ENCODE measurements at regions not wholly inside any gene's neighbourhood (a gene's known extent, or its start where the extent isn't known, plus 50 kb on each side); places are given as distances from the start of the nearest gene placed in this dataset.

GRCh38 chr13:73281746-73282145 lies 222.9 kb downstream of the KLF5 start:
- no peak overlapping the region for H3K4me3 ChIP-seq
- no peaks in the 10 kb centered on the region for H3K36me3 ChIP-seq (replicated peaks in 1 of 2)
- 56 to 74% (median 61%) methylated on average over 2 of the region's 2 CpGs for WGBS, 4 donors
- no peak for DNase-seq
- H3K27ac ChIP-seq = no peak overlapping the region
- no peaks in the 10 kb centered on the region for H3K9me3 ChIP-seq (replicated peaks in 1 of 3)
- no peaks in the 10 kb centered on the region for H3K27me3 ChIP-seq
- TF ChIP-seq POLR2A (IDR thresholded peaks at IDR 0.05) (no peak), CTCF (IDR thresholded peaks at IDR 0.05) (no peak)
- H3K4me1 ChIP-seq (replicated peaks in 1 of 2) = no peaks in the 10 kb centered on the region
- intact Hi-C loops (cut with DNase I) = no loop called here

GRCh38 chr13:73278186-73278585 lies 219.4 kb downstream of the KLF5 start:
- TF ChIP-seq CTCF (IDR thresholded peaks at IDR 0.05) (no peak), POLR2A (IDR thresholded peaks at IDR 0.05) (no peak)
- WGBS, 4 donors = 83 to 97% (median 90%) methylated on average over 1 of the region's 1 CpG
- Histone ChIP-seq H3K9me3 (replicated peaks in 1 of 3) (no peaks in the 10 kb centered on the region), H3K27me3 (no peaks in the 10 kb centered on the region), H3K27ac (no peak overlapping the region), H3K36me3 (replicated peaks in 1 of 2) (no peaks in the 10 kb centered on the region), H3K4me1 (replicated peaks in 1 of 2) (no peaks in the 10 kb centered on the region), H3K4me3 (no peak overlapping the region)
- no peak for DNase-seq
- intact Hi-C loops (cut with DNase I) = no loop called here

- H3K27ac ChIP-seq = no peak overlapping the region
- no peaks in the 10 kb centered on the region for H3K9me3 ChIP-seq (replicated peaks in 1 of 3)
- intact Hi-C loops (cut with DNase I) = no loop called here
- H3K4me3 ChIP-seq = no peak overlapping the region
- no peak for DNase-seq
- 80 to 90% (median 83%) methylated on average over 3 of the region's 3 CpGs for WGBS, 4 donors
- no peak for TF ChIP-seq CTCF (IDR thresholded peaks at IDR 0.05)
- H3K27me3 ChIP-seq = no peaks in the 10 kb centered on the region
- H3K36me3 ChIP-seq (replicated peaks in 1 of 2) = no peaks in the 10 kb centered on the region
- no peaks in the 10 kb centered on the region for H3K4me1 ChIP-seq (replicated peaks in 1 of 2)
These were observed 216.4 kb downstream of the KLF5 start for GRCh38 chr13:73275163-73275562.

GRCh38 chr13:73274147-73274546 lies 215.3 kb downstream of the KLF5 start:
- H3K4me1 ChIP-seq (replicated peaks in 1 of 2) = no peaks in the 10 kb centered on the region
- H3K9me3 ChIP-seq (replicated peaks in 1 of 3) = no peaks in the 10 kb centered on the region
- no peak for DNase-seq
- no peak overlapping the region for H3K27ac ChIP-seq
- TF ChIP-seq CTCF (IDR thresholded peaks at IDR 0.05) (no peak), POLR2A (IDR thresholded peaks at IDR 0.05) (no peak)
- intact Hi-C loops (cut with DNase I) = no loop called here
- no peaks in the 10 kb centered on the region for H3K27me3 ChIP-seq
- no peak overlapping the region for H3K4me3 ChIP-seq
- H3K36me3 ChIP-seq (replicated peaks in 1 of 2) = no peaks in the 10 kb centered on the region
- WGBS, 4 donors = 58 to 81% (median 78%) methylated on average over 2 of the region's 2 CpGs
